Loucy (cell line): ENCODE measurements at regions not wholly inside any gene's neighbourhood (a gene's known extent, or its start where the extent isn't known, plus 50 kb on each side); places are given as distances from the start of the nearest gene placed in this dataset.

Experiments used
- CTCF ChIP-seq: fragments of 200-600 bp; sonication (generic); conservative IDR thresholded peaks from 2 replicates; pipeline ENCODE4 v1.5.1; 2014; ENCODE audit warnings: mild to moderate bottlenecking, antibody characterized with exemption, low read length
- EZH2phosphoT487 ChIP-seq: fragments of 200-600 bp; IDR thresholded peaks from 2 replicates; pipeline ENCODE4 v1.6.1; 2018; ENCODE audit warnings: antibody characterized with exemption, mild to moderate bottlenecking, moderate library complexity, borderline replicate concordance

GRCh38 chr18:78245451-78245850 lies 734.2 kb upstream of the SALL3 start:
- TF ChIP-seq CTCF (no peak), EZH2phosphoT487 (no peak)
